ENCODE measurements at regions not wholly inside any gene's neighbourhood (a gene's known extent, or its start where the extent isn't known, plus 50 kb on each side); places are given as distances from the start of the nearest gene placed in this dataset.
A peak's percentile ranks its signal among the peaks of the same experiment; 100 is the strongest.
"Not testable (repeated sequence)": the region's sequence is repeated elsewhere in the genome, so short reads cannot be mapped to it uniquely, and the experiment has no call there.

DNA sequence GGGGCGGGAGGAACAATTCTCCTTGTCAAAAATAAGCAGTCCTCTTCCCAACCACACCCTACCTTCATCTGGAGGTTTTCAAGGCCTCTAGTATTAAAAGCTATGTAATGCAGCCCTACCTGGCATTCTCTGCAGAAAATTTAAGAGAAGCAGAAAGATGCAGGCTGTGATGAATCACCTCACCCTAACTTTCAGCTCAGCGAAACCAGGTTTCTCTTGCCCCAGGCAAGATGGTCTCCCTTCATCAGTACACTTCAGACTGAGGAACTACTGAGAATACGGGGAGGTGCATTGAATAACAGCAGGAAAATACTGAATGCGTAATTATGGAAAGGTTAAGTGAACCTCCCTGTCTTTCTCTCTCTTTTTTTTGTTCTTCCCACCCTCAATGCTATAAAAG is 437.6 kb upstream of the KLF12 start:
- DNase-seq (ENCODE audit: low spot score) = no peak

DNA sequence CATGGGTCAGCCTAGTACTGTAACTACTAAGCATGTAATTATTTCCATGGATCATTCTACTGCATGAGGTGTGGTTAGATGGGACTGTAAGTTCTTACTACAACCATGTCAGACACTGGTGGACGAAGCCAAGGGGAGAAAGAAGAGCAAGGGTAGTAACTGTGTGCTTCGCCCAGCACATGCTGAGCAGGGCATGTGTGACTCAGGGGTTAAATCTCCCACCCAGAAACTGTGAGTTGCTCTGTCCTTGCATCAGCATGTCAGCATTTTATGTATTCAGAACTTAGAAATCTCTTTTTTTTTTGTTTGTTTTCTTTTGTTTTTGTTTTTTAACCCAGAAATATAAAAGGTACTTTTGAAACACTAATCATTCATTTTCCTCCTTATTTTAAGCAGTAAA is 436.6 kb upstream of the KLF12 start:
- DNase-seq (ENCODE audit: low spot score) = peak; percentile 32

DNA sequence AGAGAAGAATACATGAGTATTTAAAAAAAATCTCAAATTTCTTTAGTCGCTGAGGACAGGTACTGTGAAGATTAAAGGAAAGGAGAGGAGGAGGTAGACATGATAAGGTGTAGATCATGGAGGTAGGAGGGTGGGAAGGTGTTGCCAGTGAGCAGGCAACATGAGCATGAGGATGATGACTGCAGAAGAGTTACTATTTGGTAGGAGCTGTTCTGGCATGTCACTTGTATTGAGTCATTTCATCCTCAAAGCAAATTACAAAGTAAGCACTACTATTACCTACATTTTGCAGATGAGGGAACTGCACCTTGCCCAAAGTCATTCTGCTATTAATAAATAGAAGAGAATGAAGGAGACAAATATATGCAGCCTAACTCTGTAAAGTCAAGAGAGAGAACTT is 435.8 kb upstream of the KLF12 start:
- no peak for DNase-seq (ENCODE audit: low spot score)

DNA sequence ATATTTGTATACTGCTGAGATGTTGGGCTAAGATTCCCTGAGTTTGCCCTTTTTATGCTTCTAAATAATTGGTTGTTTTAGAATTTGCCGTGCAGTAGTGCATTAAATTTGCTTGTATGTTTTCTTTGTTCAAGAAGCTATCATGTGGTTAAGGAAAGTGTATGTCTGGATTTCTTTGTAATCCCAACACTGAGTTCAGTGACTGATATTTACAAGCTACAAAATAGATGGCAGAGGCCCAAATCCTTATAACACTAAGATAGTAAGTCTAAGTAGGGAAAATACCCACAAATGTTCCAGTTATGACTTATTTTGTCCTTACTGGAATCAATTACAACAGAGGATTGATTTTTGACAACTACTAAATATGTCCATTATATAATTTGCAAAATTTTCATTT is 435.0 kb upstream of the KLF12 start:
- no peak for DNase-seq (ENCODE audit: low spot score)

DNA sequence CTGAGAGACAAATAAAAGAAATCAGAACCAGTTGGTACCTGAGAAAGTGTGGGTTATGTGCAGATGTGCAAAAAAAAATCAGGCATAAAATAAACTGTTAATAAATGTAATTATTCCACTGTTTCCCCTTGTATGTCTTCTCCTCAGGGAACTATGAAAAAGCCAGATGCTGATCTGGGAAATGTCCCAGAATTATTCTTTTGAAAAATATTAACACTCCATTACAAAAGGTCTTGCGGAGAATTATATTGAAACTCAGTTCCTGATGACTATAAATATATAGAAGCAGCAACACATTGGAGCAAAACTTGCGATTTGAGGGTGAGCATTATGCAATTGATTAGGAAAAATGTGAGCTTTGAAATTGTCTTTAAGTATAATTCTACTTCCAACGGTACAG is 433.3 kb upstream of the KLF12 start:
- DNase-seq (ENCODE audit: low spot score) = no peak

DNA sequence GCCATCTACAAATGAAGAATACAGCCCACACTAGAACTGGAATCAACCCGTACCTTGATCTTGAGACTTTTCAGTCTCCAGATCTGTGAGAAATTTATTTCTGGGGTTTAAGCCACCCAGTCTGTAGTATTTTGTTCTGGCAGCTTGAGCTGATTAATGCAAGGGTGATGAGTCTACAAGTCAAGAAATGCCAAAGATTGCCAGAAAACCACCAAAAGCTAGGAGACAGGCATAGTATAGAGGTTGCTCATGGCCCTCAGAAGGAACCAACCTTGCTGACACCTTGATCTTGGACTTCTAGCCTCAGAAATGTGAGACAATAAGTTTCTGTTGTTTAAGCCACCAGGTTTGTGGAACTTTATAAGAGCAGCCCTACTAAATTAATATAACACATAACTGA is 428.2 kb upstream of the KLF12 start:
- no peak for DNase-seq (ENCODE audit: low spot score)

DNA sequence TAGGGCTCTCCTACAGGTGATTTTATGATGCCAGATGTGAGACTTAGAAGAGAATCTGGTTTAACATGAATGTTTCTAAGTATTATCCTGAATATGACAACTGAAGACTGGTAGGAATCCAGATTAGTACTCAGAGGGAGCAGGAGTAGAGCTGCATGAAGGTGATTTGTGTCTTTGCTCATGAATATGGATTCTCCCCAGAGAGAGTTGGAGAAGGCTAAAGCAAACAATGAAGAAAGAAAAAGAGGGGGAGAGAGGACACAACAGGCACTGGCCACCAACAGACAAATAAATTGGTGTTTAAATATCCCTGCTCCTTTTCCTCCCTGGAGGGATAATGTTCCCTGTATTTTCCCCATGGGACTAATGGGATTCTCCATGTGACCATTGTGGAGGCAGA is 427.0 kb upstream of the KLF12 start:
- no peak for DNase-seq (ENCODE audit: low spot score)

DNA sequence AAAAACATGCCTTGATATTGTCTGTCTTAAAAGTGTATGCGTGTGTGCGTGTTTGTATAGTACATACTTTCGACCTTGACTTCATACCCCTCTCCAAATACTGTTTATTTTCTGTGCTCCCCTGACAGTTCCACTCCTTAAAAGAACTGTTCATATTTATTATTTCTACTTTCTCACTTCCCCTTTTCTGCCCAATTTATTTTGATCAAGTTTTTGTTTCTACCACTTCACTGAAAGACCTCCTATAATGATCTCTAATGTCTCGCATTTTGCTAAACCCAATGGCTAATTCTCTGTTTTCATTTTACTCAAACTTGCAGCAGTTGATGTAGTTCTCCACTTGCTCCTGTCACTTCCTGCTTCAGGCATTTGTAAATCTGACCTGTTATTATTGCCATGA is 426.1 kb upstream of the KLF12 start:
- DNase-seq (ENCODE audit: low spot score) = no peak

DNA sequence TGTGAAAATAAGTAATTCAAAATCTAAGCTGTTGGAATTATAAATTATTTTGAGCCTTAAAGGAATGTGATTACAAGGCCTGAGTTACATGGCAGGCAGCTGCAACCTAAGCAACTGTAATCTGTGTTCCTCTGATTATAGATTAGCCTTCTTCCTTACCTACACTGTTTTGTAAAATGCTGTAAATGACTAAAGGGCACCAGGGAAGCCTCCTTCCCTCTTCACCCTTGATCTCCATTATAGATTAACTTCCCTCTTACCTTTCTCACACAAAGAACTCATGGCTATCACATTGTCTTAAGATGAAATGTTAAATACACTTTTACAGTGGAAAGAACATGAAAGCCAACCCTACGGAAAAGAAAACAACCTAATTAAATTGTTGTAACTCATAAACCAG is 423.7 kb upstream of the KLF12 start:
- DNase-seq (ENCODE audit: low spot score) = no peak

DNA sequence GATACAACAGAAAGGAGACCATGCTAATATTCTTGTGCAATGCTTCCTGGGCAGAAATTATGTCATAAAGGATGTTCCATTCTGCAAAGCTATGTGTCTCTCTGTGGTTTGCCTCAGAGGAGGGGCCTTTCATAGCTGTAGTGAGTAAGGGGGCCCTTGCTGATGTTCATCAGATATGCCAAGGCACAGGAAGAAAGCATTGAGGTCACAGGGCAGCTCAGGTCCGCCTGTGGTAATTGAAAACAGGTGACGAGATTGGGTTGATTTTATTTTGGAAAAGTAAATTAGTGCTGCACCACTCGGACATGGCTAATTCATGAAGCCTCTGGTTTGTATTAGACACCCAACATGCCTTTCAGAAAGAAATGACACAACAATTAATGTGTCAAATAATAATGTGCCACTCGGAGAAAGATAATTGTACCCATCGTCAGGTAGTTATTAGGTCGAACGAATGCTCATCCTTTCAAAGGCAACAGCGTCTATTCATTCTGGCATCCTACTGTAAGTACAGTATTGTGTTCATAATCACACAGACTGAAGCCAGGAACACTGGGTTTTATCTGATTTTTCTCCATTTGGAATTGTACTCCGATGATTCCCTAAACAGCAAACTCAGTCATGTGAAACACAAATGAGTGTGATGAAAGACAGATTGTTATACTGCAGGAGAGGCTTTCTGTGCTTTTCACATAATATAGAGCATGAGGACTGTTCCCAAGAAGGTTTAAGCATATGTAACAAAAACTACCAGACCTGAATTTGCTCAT is 421.6 kb upstream of the KLF12 start:
- DNase-seq (ENCODE audit: low spot score) = no peak

DNA sequence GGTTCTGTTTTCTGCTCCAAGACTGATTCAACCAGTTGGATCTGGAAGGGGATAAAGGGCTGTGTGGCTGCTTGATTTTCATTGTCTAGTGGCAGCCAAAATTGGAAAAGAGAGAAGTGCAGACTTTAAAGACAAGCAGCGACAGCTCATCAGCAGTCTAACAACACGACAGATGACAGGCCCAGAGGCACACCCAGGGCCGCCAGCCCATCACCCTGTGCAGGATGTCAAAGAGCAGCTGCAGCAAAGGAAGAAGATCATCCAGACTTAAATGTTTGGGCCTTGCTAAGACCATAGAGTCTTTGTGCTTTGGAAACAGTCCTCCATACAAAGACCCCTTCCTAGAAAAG is 421.0 kb upstream of the KLF12 start:
- no peak for DNase-seq (ENCODE audit: low spot score)

DNA sequence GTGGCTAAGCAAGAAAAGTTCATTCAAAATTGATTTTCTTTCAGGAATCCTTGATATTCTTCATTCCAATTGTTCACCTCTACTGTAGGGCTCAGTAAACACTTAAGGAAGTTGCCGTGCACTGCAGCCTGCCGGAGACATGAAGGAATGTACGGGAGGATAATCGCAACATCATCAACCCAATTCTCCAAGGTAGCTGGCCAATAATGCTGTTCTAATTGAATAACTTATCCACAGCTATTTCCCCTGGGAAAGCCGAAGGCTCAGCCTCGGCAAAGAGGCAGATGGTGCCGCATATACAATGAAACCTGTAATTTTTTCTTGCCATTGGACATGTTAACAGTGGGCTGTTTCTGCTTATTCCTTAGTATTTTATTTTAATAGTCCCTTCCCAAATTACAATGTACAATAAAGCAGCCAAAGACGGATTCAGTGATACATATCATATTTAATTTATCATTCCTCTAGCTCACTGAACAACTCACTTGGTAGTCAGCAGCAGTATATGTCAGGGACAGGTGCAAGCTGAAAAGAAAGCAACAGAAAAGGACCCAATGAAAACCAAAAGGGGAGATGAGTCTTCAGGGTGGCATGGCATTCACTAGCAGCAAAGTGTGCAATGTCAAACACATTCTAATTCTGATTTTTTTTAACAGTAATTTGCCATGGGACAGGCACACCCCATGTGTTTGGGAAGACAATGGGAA is 420.5 kb upstream of the KLF12 start:
- no peak for DNase-seq (ENCODE audit: low spot score)

DNA sequence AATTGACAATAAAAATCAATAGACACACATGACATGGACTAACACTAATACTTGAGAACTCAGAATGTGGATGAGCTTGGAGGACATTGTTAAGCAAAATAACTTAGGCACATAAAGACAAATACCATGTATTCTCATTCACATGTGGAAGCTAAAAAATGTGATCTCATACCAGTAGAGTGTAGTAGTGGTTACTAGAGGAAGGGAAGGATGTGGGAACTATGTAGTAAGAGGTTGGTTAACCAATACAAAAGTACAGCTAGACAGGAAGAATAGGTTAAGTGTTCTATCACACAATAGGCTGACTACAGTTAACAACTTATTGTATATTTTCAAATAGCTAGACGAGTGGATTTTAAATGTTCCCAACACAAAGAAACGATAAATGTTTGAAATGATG is 415.8 kb upstream of the KLF12 start:
- DNase-seq (ENCODE audit: low spot score) = no peak

DNA sequence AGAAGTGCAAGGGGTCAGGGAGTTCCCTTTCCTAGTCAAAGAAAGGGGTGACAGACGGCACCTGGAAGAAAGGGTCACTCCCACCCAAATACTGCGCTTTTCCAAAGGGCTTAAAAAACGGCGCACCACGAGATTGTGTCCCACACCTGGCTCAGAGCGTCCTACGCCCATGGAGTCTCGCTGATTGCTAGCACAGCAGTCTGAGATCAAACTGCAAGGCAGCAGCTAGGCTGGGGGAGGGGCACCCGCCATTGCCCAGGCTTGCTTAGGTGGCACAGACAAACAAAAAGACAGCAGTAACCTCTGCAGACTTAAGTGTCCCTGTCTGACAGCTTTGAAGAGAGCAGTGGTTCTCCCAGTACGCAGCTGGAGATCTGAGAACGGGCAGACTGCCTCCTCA is 402.4 kb upstream of the KLF12 start:
- not testable (repeated sequence) for DNase-seq (ENCODE audit: low spot score)

DNA sequence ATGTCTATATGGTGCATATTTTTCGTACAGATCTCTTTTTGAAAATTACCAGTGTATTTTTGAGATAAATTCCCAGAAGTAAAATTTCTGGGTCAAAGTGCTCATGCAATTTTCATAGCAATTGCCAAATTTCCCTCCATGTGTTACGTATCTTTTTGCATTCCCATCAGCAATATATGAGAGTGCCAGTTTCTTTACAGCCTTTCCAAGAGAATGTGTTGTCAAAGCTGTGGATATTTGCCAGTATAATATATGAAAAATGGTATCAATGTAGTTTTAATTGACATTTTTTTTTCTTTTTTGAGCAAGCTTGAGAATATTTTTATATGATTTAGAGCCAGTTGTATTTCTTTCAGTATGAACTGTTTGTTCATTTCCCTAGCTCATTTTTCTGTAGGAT is 399.0 kb upstream of the KLF12 start:
- no peak for DNase-seq (ENCODE audit: low spot score)

DNA sequence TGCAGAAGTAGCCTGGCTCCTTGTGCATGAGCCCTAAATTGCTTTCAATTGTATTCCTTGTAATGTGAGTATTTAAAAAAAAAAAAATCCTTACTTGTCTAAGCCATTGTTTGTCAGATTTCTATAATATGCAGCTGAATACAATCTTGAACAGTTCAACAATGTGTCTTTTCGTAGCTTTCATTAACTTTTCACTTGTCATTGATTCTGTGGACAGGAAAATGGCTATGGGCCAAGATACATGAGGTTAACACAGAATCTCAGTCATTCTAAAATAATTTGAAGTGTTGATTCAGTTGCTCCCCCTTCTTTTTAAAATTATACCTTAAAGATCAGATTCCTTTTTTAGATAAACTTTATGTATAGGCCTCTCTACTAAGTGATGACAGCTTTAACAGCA is 395.8 kb upstream of the KLF12 start:
- DNase-seq (ENCODE audit: low spot score) = no peak

DNA sequence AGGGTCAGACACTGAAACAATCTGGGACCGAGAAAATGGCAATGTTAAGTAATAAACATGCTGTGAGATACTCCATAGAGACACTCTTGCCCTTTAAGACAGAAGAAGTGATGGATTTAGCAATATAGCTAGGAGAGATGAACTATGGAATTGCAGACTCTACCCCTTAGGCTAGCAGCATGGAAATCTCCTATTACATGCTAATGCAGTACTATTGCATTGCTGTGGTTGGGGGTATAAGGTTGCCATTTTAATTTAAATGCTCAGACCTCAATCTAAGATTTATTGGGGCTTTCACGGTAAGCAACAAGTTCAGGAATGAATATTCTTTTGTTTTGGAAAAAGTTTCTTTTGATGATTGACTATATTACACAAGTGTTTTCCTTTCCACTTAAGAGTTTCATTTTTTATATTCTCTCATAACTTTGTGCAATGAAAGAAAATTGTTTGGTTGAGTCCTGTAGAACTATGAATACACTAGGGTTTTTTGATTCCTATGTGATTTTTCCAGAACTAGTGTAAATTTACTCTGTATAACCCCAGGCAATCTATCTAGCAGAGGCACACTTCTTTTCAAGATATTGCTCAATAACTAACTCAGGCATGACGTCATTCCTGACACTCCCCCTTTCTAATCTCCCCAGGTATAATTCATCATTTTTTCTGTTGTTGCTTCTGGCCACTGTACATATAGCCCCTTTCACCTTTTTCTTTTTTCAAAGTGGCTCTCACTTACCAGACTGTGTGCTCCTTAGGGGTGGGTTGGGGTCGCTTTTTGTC is 394.7 kb upstream of the KLF12 start:
- DNase-seq (ENCODE audit: low spot score) = no peak

DNA sequence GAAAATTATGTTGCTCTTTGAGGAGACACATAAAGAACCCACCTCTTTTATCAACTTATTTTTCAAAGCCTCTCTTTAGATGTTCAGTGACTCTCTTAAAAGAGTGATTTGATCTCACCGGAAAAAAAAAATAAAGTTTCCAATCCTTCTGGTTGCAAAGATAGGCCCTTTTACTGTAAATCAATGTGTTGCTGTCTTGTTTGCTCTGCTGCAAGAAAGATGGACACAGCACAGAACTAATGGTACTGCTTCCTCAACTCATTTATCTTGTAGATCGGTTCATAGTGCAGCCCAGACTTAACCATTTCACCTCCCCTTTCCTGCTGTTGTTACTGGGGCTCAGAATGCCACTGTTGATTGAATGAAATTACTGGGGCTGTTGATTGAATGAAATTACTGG is 388.9 kb upstream of the KLF12 start:
- DNase-seq (ENCODE audit: low spot score) = no peak

DNA sequence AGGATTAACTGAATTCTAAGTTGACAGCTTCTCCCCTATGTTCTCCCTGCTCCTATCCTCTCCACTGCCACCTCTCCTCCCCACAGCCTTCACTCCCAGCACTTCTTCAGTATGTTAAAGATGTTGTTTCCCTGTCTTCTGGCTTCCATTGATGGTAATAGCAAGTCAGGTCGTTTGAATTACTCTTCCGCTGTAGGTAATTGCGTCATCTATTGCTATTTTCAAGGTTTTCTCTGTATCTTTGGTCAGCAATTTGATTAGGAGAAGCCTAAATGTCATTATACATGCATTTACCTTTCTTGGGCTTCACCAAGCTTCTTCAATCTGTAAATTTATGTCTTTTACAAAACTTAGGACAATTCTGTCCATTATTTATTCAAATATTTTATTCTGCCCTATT is 377.3 kb upstream of the KLF12 start:
- no peak for DNase-seq (ENCODE audit: low spot score)

DNA sequence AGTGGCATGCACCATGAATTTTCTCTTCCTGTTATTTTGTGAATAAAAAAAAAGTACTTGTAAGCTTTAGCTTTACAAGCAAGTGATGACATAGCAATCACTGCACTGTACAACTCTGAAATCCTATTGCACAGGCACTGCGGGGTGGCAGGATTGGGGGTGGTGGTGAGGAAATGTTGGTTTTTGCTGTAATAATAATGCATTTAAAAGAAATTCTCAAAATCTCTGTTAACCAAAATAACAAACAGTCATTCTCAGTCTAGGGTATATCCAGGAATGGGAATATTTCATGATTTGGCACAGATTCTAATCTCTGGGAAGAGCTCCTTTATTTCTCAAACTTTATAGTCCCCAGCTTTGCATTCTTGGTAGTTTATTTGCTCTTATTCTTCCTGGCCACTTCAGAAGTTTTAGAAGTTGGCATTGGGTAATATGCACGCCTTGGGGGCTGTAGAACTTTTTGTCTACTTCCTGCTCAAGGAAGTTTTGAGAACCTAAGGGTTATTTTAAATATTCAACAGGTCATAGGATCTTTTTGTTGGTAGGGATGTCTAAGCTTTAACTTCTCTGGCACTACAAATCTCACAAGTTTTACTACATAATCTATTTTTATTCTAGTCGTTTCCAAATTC is 353.0 kb upstream of the KLF12 start:
- DNase-seq (ENCODE audit: low spot score) = no peak

DNA sequence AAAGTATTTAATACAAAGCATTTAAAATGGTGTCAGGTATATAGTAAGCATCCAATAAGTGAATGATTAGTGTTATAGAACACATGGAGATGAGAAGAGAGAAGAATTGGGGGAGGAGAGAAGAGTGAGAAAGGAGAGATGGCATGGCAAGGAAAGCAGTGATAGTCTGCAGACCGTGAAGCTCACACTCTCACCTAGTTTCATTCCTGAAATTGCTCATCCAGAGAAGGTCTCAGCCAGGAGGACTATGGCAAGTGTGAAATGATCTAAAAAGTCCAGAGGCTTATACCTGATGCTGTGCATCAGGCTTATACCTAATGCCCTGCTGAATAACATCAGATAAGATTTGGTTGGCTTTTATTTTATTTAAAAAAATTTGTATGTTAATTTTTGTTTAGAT is 351.6 kb upstream of the KLF12 start:
- DNase-seq (ENCODE audit: low spot score) = no peak

DNA sequence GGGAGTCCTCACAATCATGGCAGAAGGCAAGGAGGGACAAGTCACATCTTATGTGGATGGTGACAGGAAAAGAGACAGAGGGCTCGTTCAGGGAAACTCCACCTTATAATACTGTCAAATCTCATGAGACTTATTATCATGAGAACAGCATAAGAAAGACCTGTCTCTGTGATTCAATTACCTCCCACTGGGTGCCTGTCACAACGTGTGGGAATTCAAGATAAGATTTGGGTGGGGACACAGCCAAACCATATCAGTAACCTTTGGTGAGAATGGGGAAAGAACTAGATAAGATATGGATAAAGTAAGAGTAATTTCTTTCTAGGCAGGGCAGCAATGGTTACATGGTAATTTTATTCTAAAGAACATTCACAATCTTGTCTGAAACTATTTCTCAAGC is 344.9 kb upstream of the KLF12 start:
- DNase-seq (ENCODE audit: low spot score) = no peak

DNA sequence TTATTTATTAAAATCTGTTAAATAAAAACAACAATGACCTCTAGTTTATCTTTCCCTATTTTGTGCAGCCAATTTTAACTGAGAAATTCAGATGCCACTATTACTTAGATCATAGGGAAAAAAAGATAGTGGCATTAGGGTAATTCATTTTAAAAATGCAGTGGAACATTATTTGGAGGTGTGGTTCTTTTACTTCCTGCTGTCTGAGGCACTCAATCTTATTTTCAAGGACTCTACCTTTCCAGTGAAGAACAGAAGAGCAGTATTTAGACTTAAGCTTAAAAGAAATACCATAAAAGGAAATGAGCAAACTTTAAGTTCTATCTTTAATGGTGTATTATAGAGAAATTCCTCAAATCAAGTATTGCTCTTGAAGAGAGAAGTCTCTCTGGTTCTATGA is 342.6 kb upstream of the KLF12 start:
- no peak for DNase-seq (ENCODE audit: low spot score)
